ENCODE measurements at regions not wholly inside any gene's neighbourhood (a gene's known extent, or its start where the extent isn't known, plus 50 kb on each side); places are given as distances from the start of the nearest gene placed in this dataset.

- no peaks in the 10 kb centered on the region for H3K36me3 ChIP-seq (ENCODE audit: control insufficient read depth, insufficient read depth, low read length)
- no peak for TF ChIP-seq CTCF (IDR thresholded peaks at IDR 0.05; ENCODE audit: insufficient read depth, low read length, poor library complexity, severe bottlenecking)
- no peak for DNase-seq (ENCODE audit: extremely low read depth, insufficient read length)
- no peaks in the 10 kb centered on the region for H3K27me3 ChIP-seq (replicated peaks; ENCODE audit: control insufficient read depth, insufficient read depth, low read length)
- H3K4me3 ChIP-seq (replicated peaks; ENCODE audit: low read depth, low read length) = no peak overlapping the region
Observed at GRCh38 chr11:19393941-19394340, 153.2 kb upstream of the E2F8 start.

- Histone ChIP-seq H3K36me3 (ENCODE audit: control insufficient read depth, insufficient read depth, low read length) (no peaks in the 10 kb centered on the region), H3K27me3 (replicated peaks; ENCODE audit: control insufficient read depth, insufficient read depth, low read length) (no peaks in the 10 kb centered on the region), H3K4me3 (replicated peaks; ENCODE audit: low read depth, low read length) (no peak overlapping the region)
- no peak for DNase-seq (ENCODE audit: extremely low read depth, insufficient read length)
- no peak for TF ChIP-seq CTCF (IDR thresholded peaks at IDR 0.05; ENCODE audit: insufficient read depth, low read length, poor library complexity, severe bottlenecking)
Observed at GRCh38 chr11:19392847-19393518, 152.2 kb upstream of the E2F8 start.

- no peak for DNase-seq (ENCODE audit: extremely low read depth, insufficient read length)
- Histone ChIP-seq H3K36me3 (ENCODE audit: control insufficient read depth, insufficient read depth, low read length) (no peaks in the 10 kb centered on the region), H3K4me3 (replicated peaks; ENCODE audit: low read depth, low read length) (no peak overlapping the region), H3K27me3 (replicated peaks; ENCODE audit: control insufficient read depth, insufficient read depth, low read length) (no peaks in the 10 kb centered on the region)
- TF ChIP-seq CTCF (IDR thresholded peaks at IDR 0.05; ENCODE audit: insufficient read depth, low read length, poor library complexity, severe bottlenecking) = no peak
Observed at GRCh38 chr11:19392321-19392720, 151.6 kb upstream of the E2F8 start.

- Histone ChIP-seq H3K4me3 (replicated peaks; ENCODE audit: low read depth, low read length) (no peak overlapping the region), H3K36me3 (ENCODE audit: control insufficient read depth, insufficient read depth, low read length) (no peaks in the 10 kb centered on the region), H3K27me3 (replicated peaks; ENCODE audit: control insufficient read depth, insufficient read depth, low read length) (no peaks in the 10 kb centered on the region)
- no peak for TF ChIP-seq CTCF (IDR thresholded peaks at IDR 0.05; ENCODE audit: insufficient read depth, low read length, poor library complexity, severe bottlenecking)
- DNase-seq (ENCODE audit: extremely low read depth, insufficient read length) = no peak
Observed at GRCh38 chr11:19391652-19392051, 150.9 kb upstream of the E2F8 start.

GRCh38 chr11:19391026-19391425, 150.3 kb upstream of the E2F8 start:
- DNase-seq (ENCODE audit: extremely low read depth, insufficient read length) = no peak
- H3K27me3 ChIP-seq (replicated peaks; ENCODE audit: control insufficient read depth, insufficient read depth, low read length) = no peaks in the 10 kb centered on the region
- H3K4me3 ChIP-seq (replicated peaks; ENCODE audit: low read depth, low read length) = no peak overlapping the region
- no peak for TF ChIP-seq CTCF (IDR thresholded peaks at IDR 0.05; ENCODE audit: insufficient read depth, low read length, poor library complexity, severe bottlenecking)
- no peaks in the 10 kb centered on the region for H3K36me3 ChIP-seq (ENCODE audit: control insufficient read depth, insufficient read depth, low read length)
